Liver (tissue), 8 donors: ENCODE measurements at regions not wholly inside any gene's neighbourhood (a gene's known extent, or its start where the extent isn't known, plus 50 kb on each side); places are given as distances from the start of the nearest gene placed in this dataset.

ENCODE experiments used
- DNase-seq: peaks from one replicate; pipeline ENCODE4 v3.0.0-alpha.2; 2017; ENCODE audit warnings: low spot score
- H3K27ac ChIP-seq, 2 donors: one replicate each; pipeline ENCODE4 v1.7.0; 2013; ENCODE audit warnings: inconsistent platforms in 2 of 2, low read length in 2 of 2, control low read depth in 1 of 2, low read depth in 1 of 2, mild to moderate bottlenecking in 1 of 2
- H3K27me3 ChIP-seq, 4 donors: one replicate each; pipeline versions ENCODE4 v1.6.1 to v1.7.0; 2013; ENCODE audit warnings: low read length in 3 of 4, inconsistent platforms in 1 of 4, mild to moderate bottlenecking in 1 of 4, moderate library complexity in 1 of 4; ENCODE audit not compliant: control insufficient read depth in 4 of 4, insufficient read depth in 4 of 4
- H3K36me3 ChIP-seq, 4 donors: one replicate each; pipeline versions ENCODE4 v1.6.1 to v1.7.0; 2013; ENCODE audit warnings: low read length in 3 of 4, mild to moderate bottlenecking in 3 of 4, low read depth in 1 of 4, moderate library complexity in 1 of 4; ENCODE audit not compliant: control insufficient read depth in 4 of 4, insufficient read depth in 3 of 4
- H3K4me1 ChIP-seq, 4 donors: one replicate each; pipeline versions ENCODE4 v1.6.1 to v1.7.0; 2013; ENCODE audit warnings: low read length in 3 of 4, mild to moderate bottlenecking in 3 of 4, moderate library complexity in 1 of 4; ENCODE audit not compliant: control insufficient read depth in 4 of 4, insufficient read depth in 4 of 4
- H3K4me3 ChIP-seq, 3 donors: one replicate each; pipeline versions ENCODE4 v1.6.1 to v1.7.0; 2013; ENCODE audit warnings: low read length in 3 of 3, control low read depth in 1 of 3, low read depth in 1 of 3, mild to moderate bottlenecking in 1 of 3
- H3K9ac ChIP-seq, 2 donors: one replicate each; pipeline ENCODE4 v1.7.0; 2013; ENCODE audit warnings: low read length in 2 of 2, mild to moderate bottlenecking in 2 of 2, moderate library complexity in 2 of 2, control low read depth in 1 of 2, low read depth in 1 of 2
- H3K9me3 ChIP-seq, 4 donors: one replicate each; pipeline versions ENCODE4 v1.6.1 to v1.7.0; 2013; ENCODE audit warnings: low read length in 3 of 4; ENCODE audit not compliant: control insufficient read depth in 4 of 4
- ATF3 ChIP-seq: IDR thresholded peaks from 2 replicates; pipeline ENCODE4 v1.6.1; 2016; ENCODE audit warnings: antibody characterized with exemption
- CTCF ChIP-seq: fragments of 150-350 bp; IDR thresholded peaks from 2 replicates; pipeline ENCODE4 v1.5.1; 2017; ENCODE audit warnings: improper control_type of control experiment, low read depth, low read length; ENCODE audit not compliant: missing input control
- EGR1 ChIP-seq, 2 donors: IDR thresholded peaks; 2 replicates each; pipeline ENCODE4 v1.6.1; 2016 to 2018; ENCODE audit warnings: antibody characterized with exemption in 2 of 2, low read depth in 2 of 2
- FOXA1 ChIP-seq: IDR thresholded peaks from 2 replicates; pipeline ENCODE4 v1.6.1; 2016; ENCODE audit warnings: antibody characterized with exemption
- FOXA2 ChIP-seq: IDR thresholded peaks from 2 replicates; pipeline ENCODE4 v1.6.1; 2016; ENCODE audit warnings: antibody characterized with exemption
- GABPA ChIP-seq, 2 donors: IDR thresholded peaks in 1 of 2; conservative IDR thresholded peaks in 1 of 2; 2 replicates each; pipeline ENCODE4 v1.6.1; 2016; ENCODE audit warnings: antibody characterized with exemption in 2 of 2, mild to moderate bottlenecking in 1 of 2, moderate library complexity in 1 of 2
- HNF4A ChIP-seq, 2 donors: conservative IDR thresholded peaks; 2 replicates each; pipeline ENCODE4 v1.6.1; 2016; ENCODE audit warnings: antibody characterized with exemption in 2 of 2, mild to moderate bottlenecking in 2 of 2
- HNF4G ChIP-seq: IDR thresholded peaks from 2 replicates; pipeline ENCODE4 v1.6.1; 2016; ENCODE audit warnings: antibody characterized with exemption
- JUND ChIP-seq, 2 donors: IDR thresholded peaks; 2 replicates each; pipeline ENCODE4 v1.6.1; 2016; ENCODE audit warnings: antibody characterized with exemption in 2 of 2
- MAX ChIP-seq: IDR thresholded peaks from 2 replicates; pipeline ENCODE4 v1.6.1; 2016; ENCODE audit warnings: antibody characterized with exemption
- NR2F2 ChIP-seq: IDR thresholded peaks from 2 replicates; pipeline ENCODE4 v1.6.1; 2016; ENCODE audit warnings: antibody characterized with exemption
- RAD21 ChIP-seq, 2 donors: IDR thresholded peaks; 2 replicates each; pipeline ENCODE4 v1.6.1; 2016; ENCODE audit warnings: antibody characterized with exemption in 2 of 2, mild to moderate bottlenecking in 2 of 2
- REST ChIP-seq: IDR thresholded peaks from 2 replicates; pipeline ENCODE4 v1.6.1; 2016; ENCODE audit warnings: antibody characterized with exemption, mild to moderate bottlenecking
- RXRA ChIP-seq, 2 donors: IDR thresholded peaks; 2 replicates each; pipeline ENCODE4 v1.6.1; 2017 to 2018; ENCODE audit warnings: antibody characterized with exemption in 2 of 2, mild to moderate bottlenecking in 1 of 2
- SP1 ChIP-seq: IDR thresholded peaks from 2 replicates; pipeline ENCODE4 v1.6.1; 2018; ENCODE audit warnings: antibody characterized with exemption, mild to moderate bottlenecking
- TAF1 ChIP-seq: conservative IDR thresholded peaks from 2 replicates; pipeline ENCODE4 v1.6.1; 2016; ENCODE audit warnings: antibody characterized with exemption, mild to moderate bottlenecking
- YY1 ChIP-seq: IDR thresholded peaks from 2 replicates; pipeline ENCODE4 v1.6.1; 2016; ENCODE audit warnings: antibody characterized with exemption, mild to moderate bottlenecking
- ZBTB33 ChIP-seq: IDR thresholded peaks from 2 replicates; pipeline ENCODE4 v1.6.1; 2016; ENCODE audit warnings: antibody characterized with exemption
- WGBS: extraction: QIAGEN DNeasy Blood & Tissue Kit; methylation state at CpG from one replicate; pipeline ENCODE4 v1.1.7; 2013; 5-methylcytosine and 5-hydroxymethylcytosine counted together
- donor health status: healthy.
- donor health status: healthy.
- donor health status: healthy.
- donor health status: healthy.
- donor health status: healthy.

- 86% methylated on average over 7 of the region's 7 CpGs for whole genome bisulfite sequencing
- no peaks in the 10 kb centered on the region for H3K9me3 ChIP-seq
- no peaks in the 10 kb centered on the region for H3K27me3 ChIP-seq
- no peak overlapping the region for H3K27ac ChIP-seq
- no peak for DNase-seq
- no peak overlapping the region for H3K9ac ChIP-seq
- TF ChIP-seq FOXA2 (no peak), ZBTB33 (no peak), SP1 (no peak), EGR1 (IDR thresholded peaks at IDR 0.05; ENCODE audit: low read depth in 2 of 2) (no peak), RXRA (IDR thresholded peaks at IDR 0.05) (no peak), GABPA (IDR thresholded peaks at IDR 0.05 in 1 of 2, conservative IDR thresholded peaks at IDR 0.05 in 1 of 2) (no peak), MAX (no peak), REST (no peak), RAD21 (IDR thresholded peaks at IDR 0.05) (no peak), YY1 (no peak), FOXA1 (no peak), JUND (IDR thresholded peaks at IDR 0.05) (no peak), TAF1 (no peak), HNF4A (conservative IDR thresholded peaks at IDR 0.05) (no peak), HNF4G (no peak), ATF3 (no peak), CTCF (no peak), NR2F2 (no peak)
- H3K4me3 ChIP-seq: no peak overlapping the region
- H3K36me3 ChIP-seq: no peaks in the 10 kb centered on the region
- H3K4me1 ChIP-seq: no peaks in the 10 kb centered on the region
These were observed 161.1 kb downstream of the TMEM18 start for GRCh38 chr2:516131-516530.
